HL-60 (cell line): ENCODE measurements at regions not wholly inside any gene's neighbourhood (a gene's known extent, or its start where the extent isn't known, plus 50 kb on each side); places are given as distances from the start of the nearest gene placed in this dataset.

Source experiments
- DNase-seq, 2 experiments: peaks; one replicate each; pipeline ENCODE4 v3.0.0-alpha.2; 2010 to 2020; ENCODE audit warnings: low read depth in 1 of 2, low spot score in 1 of 2
- H3K27ac ChIP-seq: fragments of 250-450 bp; sonication (Bioruptor Pico); replicated peaks from 2 replicates; pipeline ENCODE4 v1.5.1; 2020; ENCODE audit warnings: mild to moderate bottlenecking, moderate library complexity
- H3K27me3 ChIP-seq: fragments of 250-450 bp; sonication (Bioruptor Pico); 2 replicates; pipeline ENCODE4 v1.5.1; 2021; ENCODE audit warnings: mild to moderate bottlenecking, moderate library complexity; ENCODE audit not compliant: insufficient read depth, poor library complexity, severe bottlenecking
- H3K4me3 ChIP-seq: replicated peaks from 2 replicates; pipeline ENCODE4 v1.5.1; 2011; ENCODE audit warnings: mild to moderate bottlenecking, control low read depth, low read length; ENCODE audit not compliant: insufficient read depth
- GABPA ChIP-seq: IDR thresholded peaks from 2 replicates; pipeline ENCODE4 v1.6.1; 2012; ENCODE audit warnings: low read depth
- POLR2AphosphoS5 ChIP-seq: IDR thresholded peaks from 2 replicates; pipeline ENCODE4 v1.6.1; 2012; ENCODE audit warnings: low read depth
- SPI1 ChIP-seq: IDR thresholded peaks from 2 replicates; pipeline ENCODE4 v1.6.1; 2012; ENCODE audit warnings: low read depth, mild to moderate bottlenecking, borderline replicate concordance
- TF ChIP-seq, protein P1 (sequence below): IDR thresholded peaks from 2 replicates; pipeline ENCODE4 v1.6.1; 2012; ENCODE audit warnings: low read depth; ENCODE audit not compliant: insufficient replicate concordance
- TF ChIP-seq, protein P2 (sequence below): IDR thresholded peaks from one replicate; pipeline ENCODE4 v1.5.1; 2011; ENCODE audit warnings: low read length, control low read depth, inconsistent platforms; ENCODE audit not compliant: insufficient read depth

DNA sequence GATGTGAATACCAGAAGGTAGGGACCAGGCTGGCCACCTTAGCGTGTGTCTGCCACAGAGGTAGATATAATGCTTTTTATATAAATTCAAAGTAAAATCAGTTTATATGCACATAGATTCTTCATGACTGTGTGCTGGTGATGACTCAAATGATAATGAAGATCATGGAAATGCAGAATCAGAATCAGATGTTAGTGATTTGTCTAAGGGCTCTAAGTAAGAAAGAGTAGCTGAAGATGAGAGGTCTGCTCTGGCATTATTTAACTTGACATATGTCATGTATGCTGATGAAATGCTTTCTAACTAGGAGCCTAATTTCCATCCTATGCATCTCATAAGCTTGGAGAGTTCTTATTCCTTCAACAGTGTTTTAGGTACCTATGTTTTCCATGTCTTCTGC, 50.3 kb upstream of the DPH6 start:
- no peak for DNase-seq
- TF ChIP-seq POLR2AphosphoS5, result no peak
- TF ChIP-seq, protein P1, sequence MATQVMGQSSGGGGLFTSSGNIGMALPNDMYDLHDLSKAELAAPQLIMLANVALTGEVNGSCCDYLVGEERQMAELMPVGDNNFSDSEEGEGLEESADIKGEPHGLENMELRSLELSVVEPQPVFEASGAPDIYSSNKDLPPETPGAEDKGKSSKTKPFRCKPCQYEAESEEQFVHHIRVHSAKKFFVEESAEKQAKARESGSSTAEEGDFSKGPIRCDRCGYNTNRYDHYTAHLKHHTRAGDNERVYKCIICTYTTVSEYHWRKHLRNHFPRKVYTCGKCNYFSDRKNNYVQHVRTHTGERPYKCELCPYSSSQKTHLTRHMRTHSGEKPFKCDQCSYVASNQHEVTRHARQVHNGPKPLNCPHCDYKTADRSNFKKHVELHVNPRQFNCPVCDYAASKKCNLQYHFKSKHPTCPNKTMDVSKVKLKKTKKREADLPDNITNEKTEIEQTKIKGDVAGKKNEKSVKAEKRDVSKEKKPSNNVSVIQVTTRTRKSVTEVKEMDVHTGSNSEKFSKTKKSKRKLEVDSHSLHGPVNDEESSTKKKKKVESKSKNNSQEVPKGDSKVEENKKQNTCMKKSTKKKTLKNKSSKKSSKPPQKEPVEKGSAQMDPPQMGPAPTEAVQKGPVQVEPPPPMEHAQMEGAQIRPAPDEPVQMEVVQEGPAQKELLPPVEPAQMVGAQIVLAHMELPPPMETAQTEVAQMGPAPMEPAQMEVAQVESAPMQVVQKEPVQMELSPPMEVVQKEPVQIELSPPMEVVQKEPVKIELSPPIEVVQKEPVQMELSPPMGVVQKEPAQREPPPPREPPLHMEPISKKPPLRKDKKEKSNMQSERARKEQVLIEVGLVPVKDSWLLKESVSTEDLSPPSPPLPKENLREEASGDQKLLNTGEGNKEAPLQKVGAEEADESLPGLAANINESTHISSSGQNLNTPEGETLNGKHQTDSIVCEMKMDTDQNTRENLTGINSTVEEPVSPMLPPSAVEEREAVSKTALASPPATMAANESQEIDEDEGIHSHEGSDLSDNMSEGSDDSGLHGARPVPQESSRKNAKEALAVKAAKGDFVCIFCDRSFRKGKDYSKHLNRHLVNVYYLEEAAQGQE, result no peak
- no peak for TF ChIP-seq SPI1
- no peak for TF ChIP-seq GABPA
- H3K27me3 ChIP-seq, result peaks cover 2% of the 10 kb centered on the region
- H3K27ac ChIP-seq, result no peak overlapping the region
- H3K4me3 ChIP-seq, result no peak overlapping the region

DNA sequence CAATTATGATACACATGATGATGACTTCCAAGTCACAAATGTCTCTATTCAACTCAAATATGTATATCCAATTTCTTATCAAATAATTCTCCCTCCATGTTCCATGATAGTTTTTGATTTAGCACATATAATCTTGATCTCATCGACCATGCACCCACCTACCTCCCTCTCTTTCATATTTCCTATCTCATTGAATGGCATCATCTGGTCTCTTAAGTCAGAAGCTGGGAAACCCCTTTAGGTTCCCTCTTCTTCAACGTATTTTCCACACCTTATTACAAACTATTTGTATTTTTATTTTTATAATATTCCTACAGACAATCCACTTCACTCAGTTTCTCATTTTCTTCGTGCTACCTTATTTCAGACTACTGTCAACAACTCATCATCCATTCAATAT, 56.9 kb upstream of the DPH6 start:
- DNase-seq, result no peak
- H3K27me3 ChIP-seq, result peaks cover 2% of the 10 kb centered on the region
- TF ChIP-seq GABPA (no peak), POLR2AphosphoS5 (no peak)

DNA sequence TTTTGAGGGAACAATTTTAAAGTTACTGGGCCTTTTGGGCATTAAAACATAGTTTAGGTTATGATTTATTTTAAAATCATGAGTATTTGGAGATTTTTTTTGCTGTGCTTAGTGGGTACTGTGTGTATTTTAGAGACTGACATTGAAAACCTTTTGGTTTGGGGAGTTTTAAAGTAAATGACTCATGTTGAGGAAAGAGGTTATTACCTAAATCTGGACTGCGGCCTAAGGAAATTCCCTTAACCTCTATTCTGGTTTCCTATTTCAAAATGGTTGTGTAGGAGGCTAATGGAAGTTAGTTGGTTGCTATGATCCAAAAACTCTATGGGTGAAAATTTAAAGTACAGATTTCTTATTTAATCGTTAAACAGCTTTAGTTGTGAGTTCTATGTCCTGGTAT, 57.3 kb upstream of the DPH6 start:
- TF ChIP-seq, protein P1, result no peak
- TF ChIP-seq POLR2AphosphoS5 (no peak), SPI1 (no peak), GABPA (no peak)
- TF ChIP-seq, protein P2, sequence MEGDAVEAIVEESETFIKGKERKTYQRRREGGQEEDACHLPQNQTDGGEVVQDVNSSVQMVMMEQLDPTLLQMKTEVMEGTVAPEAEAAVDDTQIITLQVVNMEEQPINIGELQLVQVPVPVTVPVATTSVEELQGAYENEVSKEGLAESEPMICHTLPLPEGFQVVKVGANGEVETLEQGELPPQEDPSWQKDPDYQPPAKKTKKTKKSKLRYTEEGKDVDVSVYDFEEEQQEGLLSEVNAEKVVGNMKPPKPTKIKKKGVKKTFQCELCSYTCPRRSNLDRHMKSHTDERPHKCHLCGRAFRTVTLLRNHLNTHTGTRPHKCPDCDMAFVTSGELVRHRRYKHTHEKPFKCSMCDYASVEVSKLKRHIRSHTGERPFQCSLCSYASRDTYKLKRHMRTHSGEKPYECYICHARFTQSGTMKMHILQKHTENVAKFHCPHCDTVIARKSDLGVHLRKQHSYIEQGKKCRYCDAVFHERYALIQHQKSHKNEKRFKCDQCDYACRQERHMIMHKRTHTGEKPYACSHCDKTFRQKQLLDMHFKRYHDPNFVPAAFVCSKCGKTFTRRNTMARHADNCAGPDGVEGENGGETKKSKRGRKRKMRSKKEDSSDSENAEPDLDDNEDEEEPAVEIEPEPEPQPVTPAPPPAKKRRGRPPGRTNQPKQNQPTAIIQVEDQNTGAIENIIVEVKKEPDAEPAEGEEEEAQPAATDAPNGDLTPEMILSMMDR, result no peak
- DNase-seq, result no peak
- H3K4me3 ChIP-seq, result no peak overlapping the region
- H3K27ac ChIP-seq, result no peak overlapping the region
- peaks cover 2% of the 10 kb centered on the region for H3K27me3 ChIP-seq

More for the DNA sequence above, 56.9 kb upstream of the DPH6 start:
- Histone ChIP-seq H3K4me3 (no peak overlapping the region), H3K27ac (no peak overlapping the region)

DNA sequence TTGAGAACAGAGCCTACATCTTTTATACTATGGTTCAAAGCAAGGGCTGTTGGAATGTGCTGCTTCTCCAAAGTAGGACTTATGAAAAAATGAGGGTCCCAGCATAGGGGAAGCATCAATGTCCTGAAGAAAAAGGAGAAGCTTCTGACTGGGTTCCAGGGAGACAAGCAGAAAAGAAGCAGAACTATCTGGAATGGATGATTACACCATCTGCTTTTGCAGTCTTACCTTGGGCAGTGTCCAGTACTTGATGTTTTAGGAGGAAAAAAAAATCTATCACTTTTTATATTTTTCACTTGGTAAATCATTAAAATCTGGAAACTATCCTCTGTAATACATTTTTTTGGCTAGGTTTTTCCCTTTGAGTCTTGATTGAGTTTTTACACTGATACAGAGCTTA, 57.9 kb upstream of the DPH6 start:
- DNase-seq, result no peak
- H3K4me3 ChIP-seq, result no peak overlapping the region
- TF ChIP-seq GABPA (no peak), SPI1 (no peak), POLR2AphosphoS5 (no peak)
- TF ChIP-seq, protein P2, result no peak
- TF ChIP-seq, protein P1, result no peak
- no peaks in the 10 kb centered on the region for H3K27me3 ChIP-seq
- H3K27ac ChIP-seq, result no peak overlapping the region
